HS-5 (cell line): ENCODE measurements at regions not wholly inside any gene's neighbourhood (a gene's known extent, or its start where the extent isn't known, plus 50 kb on each side); places are given as distances from the start of the nearest gene placed in this dataset.

Source experiments
- DNase-seq: peaks from one replicate; pipeline ENCODE4 v3.0.0-alpha.2; 2012; ENCODE audit warnings: low read depth

DNA sequence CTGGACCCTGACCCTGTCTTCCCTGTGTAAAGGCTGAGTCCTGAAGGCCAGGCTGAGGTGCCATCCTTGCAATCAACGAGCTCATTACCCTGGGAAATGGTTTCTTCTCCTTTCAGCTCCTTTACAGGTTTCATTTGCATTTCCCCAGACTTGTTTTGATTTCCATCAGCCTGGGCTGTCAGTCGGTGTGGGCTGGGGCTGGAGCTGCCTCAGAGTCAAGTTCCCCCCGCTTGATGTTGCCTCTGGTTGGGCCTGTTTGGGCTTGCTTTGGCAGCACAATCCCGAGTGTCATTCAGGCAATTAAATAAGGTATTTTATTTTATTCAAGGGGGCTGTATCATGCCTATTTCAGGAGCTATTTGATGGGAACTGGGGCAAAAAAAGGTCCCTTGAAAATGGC, 424.9 kb downstream of the INSC start:
- DNase-seq, result no peak

DNA sequence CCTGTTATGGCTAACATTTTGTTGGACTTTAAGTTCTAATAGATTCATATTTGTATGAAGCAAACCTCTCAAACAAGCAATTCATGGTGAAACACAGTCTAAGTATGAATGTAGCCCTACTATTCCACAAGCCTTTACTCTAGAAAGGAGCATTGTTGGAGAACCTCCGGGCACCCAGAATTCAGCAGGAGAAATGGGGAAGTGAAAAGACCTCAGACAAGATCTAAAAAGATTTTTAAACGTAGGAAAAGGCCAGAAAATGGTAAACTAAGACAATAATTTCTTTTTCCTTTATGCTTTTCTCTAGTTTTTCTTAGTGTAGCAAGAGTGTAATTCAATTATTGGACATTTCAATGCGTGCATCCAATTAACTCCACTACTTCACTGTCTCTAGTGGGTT, 426.4 kb downstream of the INSC start:
- no peak for DNase-seq

DNA sequence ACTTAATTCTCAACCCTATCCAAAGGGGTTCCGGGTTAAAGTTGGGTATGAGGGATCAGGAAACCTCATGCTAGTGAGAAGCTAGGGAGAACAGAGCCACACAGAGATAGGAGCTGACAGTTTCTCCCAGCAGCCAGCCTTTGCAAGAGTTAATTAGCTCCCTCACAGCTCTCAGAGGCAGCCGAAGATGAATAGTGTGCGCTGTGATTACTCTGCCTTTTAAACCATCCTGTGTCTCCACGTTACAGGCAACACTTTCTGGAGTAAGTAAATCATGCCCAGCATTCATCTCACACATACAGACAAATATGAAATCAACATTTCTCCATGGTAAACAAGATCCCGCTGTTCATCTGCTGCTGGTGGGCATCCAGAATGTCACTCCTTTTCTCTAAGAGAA, 429.6 kb downstream of the INSC start:
- no peak for DNase-seq

DNA sequence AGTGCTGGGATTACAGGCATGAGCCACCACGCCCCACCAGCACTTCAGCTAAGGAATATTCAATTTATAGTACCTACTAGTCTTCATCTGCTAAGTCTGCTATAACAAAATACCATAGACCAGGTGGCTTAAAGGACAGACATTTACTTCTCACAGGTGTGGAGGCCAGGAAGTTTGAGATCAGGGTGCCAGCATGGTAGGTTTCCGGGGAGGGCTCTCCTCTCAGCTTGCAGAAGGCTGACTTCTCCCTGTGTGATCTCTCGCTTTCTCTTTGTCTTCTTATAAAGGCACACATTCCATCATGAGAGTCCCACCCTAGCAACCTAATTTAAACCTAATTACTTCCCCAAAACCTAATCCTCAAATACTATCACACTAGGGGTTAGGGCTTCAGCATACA, 433.0 kb downstream of the INSC start:
- no peak for DNase-seq

DNA sequence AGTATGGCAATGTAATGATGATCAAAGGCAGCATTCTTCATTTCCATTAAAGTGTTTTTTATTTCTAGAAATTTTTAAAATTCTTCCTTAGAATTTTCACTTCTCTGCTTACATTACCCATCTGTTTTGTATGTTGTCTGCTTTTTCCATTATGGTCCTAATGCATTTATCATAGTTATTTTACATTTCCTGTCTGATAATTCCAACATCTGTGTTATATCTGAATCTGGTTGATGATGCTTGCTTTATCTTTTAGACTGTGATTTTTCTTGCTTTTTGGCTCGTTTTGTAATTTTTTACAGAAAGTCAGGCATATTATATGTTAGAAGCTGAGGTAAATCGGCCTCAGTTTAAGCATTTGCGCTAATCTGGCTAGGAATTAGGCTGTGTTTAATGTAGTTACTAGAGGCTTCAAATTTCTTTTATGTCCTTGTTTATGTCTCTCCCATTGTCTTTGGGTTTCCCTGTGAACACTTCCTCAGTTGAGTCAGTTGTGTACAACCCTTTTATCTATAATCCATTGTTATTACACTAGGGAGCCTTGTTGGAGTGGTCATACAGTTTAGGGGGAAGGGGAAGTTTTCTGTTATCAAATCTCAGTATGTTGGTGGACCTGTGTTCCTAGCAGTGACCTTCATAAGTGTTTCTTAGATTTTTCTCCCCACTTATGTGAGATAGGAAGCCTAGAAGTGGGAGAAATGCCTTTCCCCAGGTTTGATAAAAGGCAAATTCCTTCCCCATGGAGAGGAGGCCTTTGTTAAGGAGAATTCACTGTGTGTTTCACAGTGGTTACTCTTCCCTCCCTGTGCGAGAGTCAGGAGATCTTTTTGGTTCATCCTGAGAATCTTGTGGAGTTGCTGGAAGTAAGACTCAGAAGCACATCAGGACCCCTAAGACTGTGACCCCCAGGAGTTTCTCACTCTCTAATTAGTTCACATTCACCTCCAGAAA, 437.5 kb downstream of the INSC start:
- DNase-seq, result no peak

DNA sequence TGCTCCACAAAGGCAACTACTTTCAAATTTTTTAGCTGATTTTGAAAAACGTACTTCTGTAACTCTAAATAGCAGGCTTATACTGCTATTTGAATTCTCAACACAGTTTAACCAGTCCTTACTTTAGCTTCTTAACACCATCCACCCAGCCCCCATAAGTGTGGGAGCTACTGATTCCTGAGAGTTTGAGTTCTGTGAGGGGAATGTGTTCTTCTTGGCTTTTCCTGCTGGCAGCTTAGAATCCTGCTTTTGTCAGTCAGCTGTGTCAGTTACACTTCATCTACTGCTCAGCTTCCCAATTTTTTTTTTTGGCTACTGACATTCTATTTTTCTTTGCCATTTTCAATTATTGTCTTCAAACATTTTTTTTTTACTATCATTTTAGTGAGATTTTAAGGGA, 440.4 kb downstream of the INSC start:
- no peak for DNase-seq

DNA sequence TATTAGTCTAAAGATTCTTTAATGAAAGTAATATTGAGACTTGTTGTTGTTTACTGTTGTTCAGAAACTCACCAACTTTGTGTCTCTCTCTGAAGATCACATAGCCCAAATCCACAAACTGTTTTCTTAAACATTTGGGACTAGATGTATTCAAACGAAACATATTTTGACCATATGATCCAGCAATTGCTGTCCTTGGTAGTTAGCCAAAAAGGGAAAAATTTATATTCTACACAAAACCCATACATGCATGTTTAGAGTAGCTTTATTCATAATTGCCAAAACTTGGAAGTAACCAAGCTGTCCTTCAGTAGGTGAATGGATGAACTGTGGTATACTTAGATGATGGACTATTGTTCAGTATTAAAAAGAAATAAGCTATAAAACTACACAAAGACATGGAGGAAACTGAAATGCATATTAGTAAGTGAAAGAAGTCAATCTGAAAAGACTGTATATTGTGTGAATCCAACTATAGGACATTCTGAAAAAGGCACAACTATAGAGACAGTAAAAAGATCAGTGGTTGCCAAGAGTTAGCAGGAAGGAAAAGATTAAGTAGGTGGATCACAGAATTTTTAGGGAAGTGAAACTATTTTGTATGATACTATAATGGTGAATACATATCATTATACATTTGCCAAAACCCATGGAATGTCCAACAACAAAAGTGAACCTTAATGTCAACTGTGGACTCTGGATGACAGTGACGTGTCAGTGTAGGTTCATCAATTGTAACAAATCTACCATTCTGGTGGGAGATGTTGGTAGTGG, 442.9 kb downstream of the INSC start:
- DNase-seq, result no peak

DNA sequence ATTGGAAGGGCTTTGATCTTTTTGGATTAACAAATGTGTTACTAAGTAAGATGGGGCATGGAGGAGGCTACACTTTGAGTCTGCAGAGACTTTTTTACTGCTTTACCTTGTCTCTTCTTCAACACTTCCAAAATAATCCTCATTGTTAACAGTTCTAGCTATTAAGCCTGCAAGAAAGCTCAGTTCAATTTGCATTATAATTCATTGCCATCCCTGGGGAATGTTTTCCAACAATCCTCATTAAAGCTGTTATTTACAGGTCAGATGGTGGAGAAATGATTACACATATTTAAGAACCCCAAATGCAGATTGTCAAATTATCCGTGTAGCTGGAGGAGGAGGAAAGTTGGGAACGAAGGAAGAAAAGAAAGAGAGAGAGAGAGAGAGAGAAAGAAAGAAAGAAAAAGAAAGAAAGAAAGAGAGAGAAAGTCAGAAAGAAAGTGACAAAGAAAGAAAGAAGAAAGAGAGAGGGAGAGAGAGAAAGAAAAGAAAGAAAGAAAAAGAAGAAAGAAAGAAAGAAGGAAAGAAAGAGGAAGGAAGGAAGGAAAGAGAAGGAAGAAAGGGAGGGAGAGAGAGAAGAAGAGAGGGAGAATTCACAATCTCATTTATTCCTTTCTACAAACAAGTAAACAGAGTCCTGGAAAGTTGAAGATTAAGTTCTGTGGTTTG, 443.9 kb downstream of the INSC start:
- DNase-seq, result no peak

DNA sequence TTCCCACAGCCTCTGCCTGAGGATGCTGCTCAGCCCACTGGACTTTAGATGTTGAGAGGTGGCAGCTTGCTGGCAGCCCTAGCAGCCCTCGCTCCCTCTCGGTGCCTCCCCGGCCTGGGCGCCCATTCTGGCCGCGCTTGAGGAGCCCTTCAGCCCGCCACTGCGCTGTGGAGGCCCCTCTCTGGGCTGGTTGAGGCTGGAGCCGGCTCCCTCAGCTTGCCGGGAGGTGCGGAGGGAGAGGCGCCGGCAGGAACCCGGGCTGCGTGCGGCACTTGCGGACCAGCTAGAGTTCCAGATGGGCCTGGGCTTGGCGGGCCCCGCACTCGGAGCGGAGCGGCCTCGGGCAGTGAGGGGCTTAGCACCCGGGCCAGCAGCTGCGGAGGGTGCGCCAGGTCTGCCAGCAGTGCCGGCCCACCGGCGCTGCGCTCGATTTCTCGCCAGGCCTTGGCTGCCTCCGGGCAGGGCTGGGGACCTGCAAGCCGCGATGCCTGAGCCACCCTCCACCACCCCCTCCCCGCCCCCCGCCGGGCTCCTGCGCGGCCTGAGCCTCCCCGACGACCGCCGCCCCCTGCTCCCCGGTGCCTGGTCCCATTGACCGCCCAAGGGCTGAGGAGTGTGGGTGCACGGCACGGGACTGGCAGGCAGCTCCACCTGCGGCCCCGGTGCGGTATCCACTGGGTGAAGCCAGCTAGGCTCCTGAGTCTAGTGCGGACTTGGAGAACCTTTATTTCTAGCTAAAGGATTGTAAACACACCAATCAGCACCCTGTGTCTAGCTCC, 446.2 kb downstream of the INSC start:
- no peak for DNase-seq

DNA sequence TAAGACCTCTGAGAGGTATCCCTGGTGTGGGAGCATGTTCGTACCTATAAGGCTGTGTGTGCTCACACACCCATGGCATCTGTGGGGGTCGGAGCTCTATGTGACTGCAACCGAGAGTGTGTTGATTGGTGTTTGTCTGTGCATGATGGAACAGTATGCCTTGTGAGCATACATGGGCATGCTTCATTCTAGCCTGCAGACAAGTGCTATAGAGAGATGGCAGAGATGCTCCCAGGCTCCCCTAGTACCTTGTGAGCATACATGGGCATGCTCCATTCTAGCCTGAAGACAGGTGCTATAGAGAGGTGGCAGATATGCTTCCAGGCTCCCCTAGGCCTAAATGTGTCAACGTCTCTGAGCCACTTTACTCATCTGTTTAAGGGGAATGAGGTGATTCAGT, 447.5 kb downstream of the INSC start:
- no peak for DNase-seq

DNA sequence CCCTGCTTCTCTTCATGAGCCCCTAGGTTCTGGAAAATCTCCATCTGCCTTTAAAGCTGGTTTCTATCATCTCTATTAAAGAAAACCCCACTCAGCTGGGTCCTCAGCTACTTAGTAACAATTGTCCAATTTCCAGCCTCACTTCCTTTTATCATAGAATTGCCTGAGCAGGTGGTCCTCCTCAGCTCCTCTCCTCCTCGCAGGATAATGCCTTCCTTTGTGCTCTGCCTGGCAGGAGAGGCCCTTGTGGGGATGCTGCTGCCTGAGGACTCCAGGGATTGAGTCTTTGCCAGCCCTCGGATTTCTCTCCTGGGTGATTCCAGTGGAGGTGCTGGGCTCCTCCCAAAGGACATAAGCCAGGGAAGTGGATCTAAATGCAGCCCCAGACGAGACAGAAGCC, 448.3 kb downstream of the INSC start:
- no peak for DNase-seq

DNA sequence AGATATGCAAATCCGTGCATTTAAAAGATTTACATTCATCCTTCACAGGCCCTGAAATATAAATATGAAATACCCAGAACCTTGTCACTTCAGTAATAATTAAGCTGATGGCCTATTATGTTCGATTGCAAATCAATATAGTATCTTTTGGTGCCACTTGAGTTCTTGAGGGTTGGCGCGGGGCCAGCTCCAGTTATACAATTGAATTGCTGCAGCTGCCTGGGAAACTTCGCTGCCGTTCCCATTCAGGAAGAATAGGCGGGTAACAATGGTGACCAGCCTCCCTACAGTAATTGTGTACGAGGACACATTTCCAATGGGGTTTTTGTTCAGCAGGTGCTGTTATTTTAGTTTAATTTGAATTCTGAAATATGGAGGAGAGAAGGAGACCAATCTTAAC, 451.2 kb downstream of the INSC start:
- DNase-seq, result no peak

DNA sequence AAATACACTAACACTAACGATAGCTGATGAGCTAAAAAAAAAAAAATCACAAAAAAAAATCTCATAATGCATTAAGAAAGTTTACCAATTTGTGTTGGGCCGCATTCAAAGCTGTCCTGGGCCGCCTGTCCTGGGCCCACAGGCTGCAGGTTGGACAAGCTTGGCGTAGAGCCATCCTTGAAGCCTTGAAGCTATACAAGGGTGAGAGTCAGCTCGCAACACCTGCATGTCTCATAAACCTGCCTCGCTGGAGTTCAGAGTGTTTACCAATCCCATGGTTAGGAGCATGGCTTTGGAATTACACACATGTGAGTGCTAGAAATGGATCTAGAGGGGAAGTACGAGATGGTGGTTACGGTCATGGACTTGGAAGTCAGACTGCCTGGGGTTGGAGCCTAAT, 453.7 kb downstream of the INSC start:
- DNase-seq, result no peak

DNA sequence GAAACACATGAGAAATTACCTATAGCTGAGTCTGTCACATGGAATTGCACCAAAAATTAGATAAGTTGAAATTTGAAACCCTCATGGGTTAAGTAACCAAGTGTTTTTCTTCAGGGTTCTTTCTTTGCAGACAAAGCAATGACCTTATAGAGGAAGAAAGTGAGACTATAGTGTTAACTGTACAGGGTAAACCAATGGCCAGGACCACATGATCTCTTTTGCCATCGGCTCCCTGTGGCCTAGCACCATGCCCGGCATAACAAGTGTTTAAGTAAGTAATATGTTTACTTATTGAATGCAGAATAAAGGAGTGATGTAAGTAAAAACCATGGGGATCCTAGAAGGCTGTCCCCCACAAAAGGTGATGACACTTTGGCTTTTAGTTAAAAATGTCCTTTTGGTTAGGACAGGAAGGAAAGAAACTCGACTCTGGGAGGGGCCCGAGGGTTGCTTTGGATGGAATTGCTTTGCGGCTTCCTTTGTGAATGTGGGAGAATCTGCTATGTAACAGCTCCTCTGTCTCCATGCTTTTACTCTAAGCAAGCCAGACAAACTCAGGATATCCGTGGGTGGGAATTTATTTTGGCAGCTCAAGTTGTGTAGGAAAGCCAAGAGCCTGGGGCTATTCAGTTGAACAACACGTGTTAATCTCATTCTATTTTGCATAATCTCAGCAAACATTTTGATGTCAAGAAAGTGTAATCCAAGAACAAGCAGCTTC, 454.7 kb downstream of the INSC start:
- no peak for DNase-seq

DNA sequence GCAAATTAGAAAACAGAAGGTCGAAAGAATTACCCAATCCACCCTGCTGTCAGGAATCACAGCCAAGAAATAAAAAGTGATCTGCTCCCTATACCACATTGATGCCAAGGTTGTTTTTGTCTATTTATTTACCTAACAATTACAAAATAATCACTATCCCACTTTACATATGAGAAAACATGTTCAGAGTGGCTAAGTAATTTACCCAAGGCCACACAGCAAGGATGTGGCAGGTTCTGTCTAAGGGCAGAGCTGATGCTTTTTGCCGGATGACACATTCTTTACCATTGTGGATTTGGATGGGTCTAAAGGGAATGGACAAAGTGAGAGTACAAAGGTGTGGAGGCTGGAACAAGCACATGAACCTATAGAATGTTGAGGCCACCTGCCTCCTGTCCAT, 460.7 kb downstream of the INSC start:
- no peak for DNase-seq

DNA sequence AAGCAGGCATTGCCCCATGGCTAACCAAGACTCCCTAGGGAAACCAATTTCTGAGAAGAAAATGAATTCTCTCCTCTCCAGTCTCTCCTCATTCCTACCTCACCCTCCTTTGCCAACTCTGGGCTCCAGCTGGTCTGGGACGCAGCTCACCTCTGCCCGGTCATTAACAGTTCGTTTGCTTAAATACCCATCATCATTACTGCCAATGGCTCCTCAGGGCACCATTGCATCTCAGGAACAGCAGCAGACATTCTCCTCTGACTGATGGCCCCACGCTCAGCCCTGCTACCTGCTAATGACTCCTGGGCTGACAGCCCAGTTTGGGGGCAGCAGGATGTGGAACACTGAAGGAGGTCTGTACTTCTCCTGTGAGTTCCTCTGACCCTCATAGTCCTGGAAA, 462.0 kb downstream of the INSC start:
- DNase-seq, result no peak

DNA sequence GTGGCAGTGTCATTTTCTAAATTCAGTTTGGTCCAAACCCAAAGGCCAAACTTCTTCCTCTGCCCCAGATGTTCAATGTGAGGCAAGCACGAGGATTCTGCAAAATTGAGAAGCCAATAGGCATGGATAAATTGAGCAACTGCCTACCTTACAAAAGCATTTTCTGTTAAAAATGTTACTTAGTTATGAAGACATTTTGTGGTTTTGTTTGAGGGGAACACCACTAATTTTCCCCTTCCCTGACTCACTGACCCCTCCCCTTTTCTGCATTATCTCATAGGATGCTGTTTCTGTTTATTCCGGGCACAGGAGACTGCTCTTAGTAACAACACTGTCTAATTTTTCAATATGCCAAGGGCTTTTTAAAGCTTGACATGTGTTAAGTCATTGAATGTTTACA, 462.8 kb downstream of the INSC start:
- no peak for DNase-seq

DNA sequence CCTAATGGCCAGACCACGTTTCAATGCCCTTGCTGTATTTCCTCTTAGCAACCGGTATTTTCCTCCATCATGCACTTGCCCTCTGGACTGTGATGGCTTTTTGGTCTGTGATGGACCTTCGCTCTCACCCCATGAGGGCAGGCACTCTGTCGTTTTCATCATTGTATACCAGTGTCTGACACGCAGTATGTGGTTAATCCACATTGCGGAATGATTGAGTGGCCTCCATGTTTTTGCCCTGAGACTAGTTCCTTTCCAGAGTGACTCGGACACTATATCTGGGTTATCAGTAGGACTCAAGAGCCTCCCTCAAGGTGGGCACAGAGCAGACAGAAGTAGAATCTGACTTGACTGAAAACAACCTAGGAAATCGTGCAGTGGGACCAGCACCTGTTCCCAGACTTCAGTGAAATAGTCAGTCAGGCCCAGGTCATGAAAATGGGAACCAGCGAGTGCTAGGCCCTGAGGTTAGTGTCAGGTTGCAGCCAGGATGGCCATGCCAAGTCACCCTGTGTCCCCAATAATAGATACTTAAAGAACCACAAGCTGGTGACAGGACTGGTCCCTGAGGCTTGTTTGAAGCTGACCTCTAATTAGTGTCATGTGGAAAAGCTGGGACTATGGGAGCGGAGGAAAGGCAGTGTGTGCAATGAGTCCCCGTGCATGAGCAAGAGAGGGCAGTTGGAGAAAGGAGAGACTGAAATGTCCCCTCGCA, 464.7 kb downstream of the INSC start:
- DNase-seq, result no peak

DNA sequence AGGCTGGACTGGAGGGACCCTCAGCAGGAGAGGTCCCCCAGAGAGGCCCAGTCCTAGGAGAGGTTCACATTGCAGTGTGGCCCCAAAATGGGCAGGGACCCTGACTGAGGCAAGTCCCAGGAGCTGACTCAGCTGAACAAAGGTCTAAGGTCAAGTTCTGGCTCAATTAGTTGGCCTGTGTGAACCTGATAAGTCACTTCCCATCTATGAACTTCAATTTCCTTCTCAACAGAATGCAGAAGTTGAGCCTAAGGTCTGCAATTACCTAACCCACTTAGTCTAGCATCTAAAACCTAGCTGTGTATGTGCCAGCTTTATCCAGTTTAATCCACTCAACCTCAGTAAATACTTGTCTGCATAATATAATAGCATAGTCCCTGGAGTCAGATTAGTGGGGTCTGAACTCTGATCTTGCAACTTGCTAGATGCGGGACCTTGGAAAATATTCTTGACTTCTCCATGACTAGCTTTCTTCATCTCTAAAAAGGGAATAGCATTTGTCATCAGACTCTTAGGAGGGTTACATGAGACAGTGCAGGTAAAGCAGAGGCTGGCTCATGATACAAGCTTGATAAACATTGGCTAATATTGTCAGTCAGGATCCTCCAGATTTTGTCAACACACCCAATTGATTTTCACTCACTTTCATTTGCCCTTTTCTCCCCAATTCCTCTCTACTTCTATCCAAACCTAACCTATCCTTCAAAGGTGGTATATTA, 465.5 kb downstream of the INSC start:
- DNase-seq, result no peak

DNA sequence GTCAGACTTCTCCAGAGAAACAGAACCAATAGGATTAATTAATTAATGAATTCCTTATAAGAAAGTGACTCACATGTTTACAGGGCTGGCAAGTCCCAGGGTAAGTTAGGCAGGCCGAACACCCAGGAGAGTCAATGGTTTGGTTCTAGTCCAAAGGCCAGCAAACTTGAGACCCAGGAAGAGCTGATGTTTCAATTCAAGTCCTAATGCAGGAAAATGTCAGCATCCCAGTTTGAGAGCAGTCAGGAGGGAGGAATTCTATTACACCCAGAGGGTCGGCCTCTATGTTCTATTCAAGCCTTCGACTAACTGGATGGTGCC, 466.0 kb downstream of the INSC start:
- DNase-seq, result no peak
